ENCODE measurements at regions not wholly inside any gene's neighbourhood (a gene's known extent, or its start where the extent isn't known, plus 50 kb on each side); places are given as distances from the start of the nearest gene placed in this dataset.

GRCh38 chr6:159490298-159490937, 202.6 kb downstream of the SOD2 start:
- H3K4me3 ChIP-seq (replicated peaks in 1 of 4; ENCODE audit: control extremely low read depth in 1 of 4, insufficient read depth in 1 of 4, low read depth in 3 of 4, low read length in 4 of 4), result no peak overlapping the region

GRCh38 chr6:159487636-159488035, 205.4 kb downstream of the SOD2 start:
- peak; percentile 18 to 29 for DNase-seq (ENCODE audit: low read depth in 2 of 2)
- no peak overlapping the region for H3K4me2 ChIP-seq (ENCODE audit: extremely low read depth, insufficient read depth, low read length)
- H3K4me3 ChIP-seq (replicated peaks in 1 of 4; ENCODE audit: control extremely low read depth in 1 of 4, insufficient read depth in 1 of 4, low read depth in 3 of 4, low read length in 4 of 4), result no peak overlapping the region

More at GRCh38 chr6:159490298-159490937, 202.6 kb downstream of the SOD2 start:
- Histone ChIP-seq H3K4me1 (ENCODE audit: control insufficient read depth, extremely low read depth, insufficient read depth, low read length) (no peaks in the 10 kb centered on the region), H3K4me2 (ENCODE audit: extremely low read depth, insufficient read depth, low read length) (no peak overlapping the region), H3K9me3 (ENCODE audit: control insufficient read depth, insufficient read depth, low read depth, low read length) (no peaks in the 10 kb centered on the region), H3K36me3 (ENCODE audit: control insufficient read depth, insufficient read depth, low read length) (no peaks in the 10 kb centered on the region), H3K79me2 (ENCODE audit: control insufficient read depth, insufficient read depth, low read length) (no peaks in the 10 kb centered on the region), H3K27me3 (ENCODE audit: control insufficient read depth, insufficient read depth, low read length) (no peaks in the 10 kb centered on the region), H2AFZ (ENCODE audit: low read length) (no peak overlapping the region), H4K20me1 (ENCODE audit: control insufficient read depth, extremely low read depth, insufficient read depth, low read length) (no peaks in the 10 kb centered on the region), H3K9ac (ENCODE audit: insufficient read depth, low read length) (no peak overlapping the region), H3K27ac (ENCODE audit: insufficient read depth, low read length) (no peak overlapping the region)
- no peak for DNase-seq (ENCODE audit: low read depth in 2 of 2)
- TF ChIP-seq CTCF (conservative IDR thresholded peaks at IDR 0.05 in 1 of 2, IDR thresholded peaks at IDR 0.05 in 1 of 2; ENCODE audit: low read depth in 1 of 2, low read length in 2 of 2) (no peak), EZH2 (IDR thresholded peaks at IDR 0.05; ENCODE audit: low read length, missing control alignments) (no peak)

GRCh38 chr6:159483259-159483658, 209.8 kb downstream of the SOD2 start:
- TF ChIP-seq EZH2 (IDR thresholded peaks at IDR 0.05; ENCODE audit: low read length, missing control alignments) (no peak), CTCF (conservative IDR thresholded peaks at IDR 0.05 in 1 of 2, IDR thresholded peaks at IDR 0.05 in 1 of 2; ENCODE audit: low read depth in 1 of 2, low read length in 2 of 2) (no peak)
- no peak overlapping the region for H3K9ac ChIP-seq (ENCODE audit: insufficient read depth, low read length)
- H2AFZ ChIP-seq (ENCODE audit: low read length), result no peak overlapping the region
- DNase-seq (ENCODE audit: low read depth in 2 of 2), result no peak
- no peak overlapping the region for H3K4me2 ChIP-seq (ENCODE audit: extremely low read depth, insufficient read depth, low read length)
- H3K27me3 ChIP-seq (ENCODE audit: control insufficient read depth, insufficient read depth, low read length), result no peaks in the 10 kb centered on the region
- no peaks in the 10 kb centered on the region for H3K4me1 ChIP-seq (ENCODE audit: control insufficient read depth, extremely low read depth, insufficient read depth, low read length)
- H3K79me2 ChIP-seq (ENCODE audit: control insufficient read depth, insufficient read depth, low read length), result no peaks in the 10 kb centered on the region
- H3K4me3 ChIP-seq (replicated peaks in 1 of 4; ENCODE audit: control extremely low read depth in 1 of 4, insufficient read depth in 1 of 4, low read depth in 3 of 4, low read length in 4 of 4), result no peak overlapping the region
- no peaks in the 10 kb centered on the region for H3K36me3 ChIP-seq (ENCODE audit: control insufficient read depth, insufficient read depth, low read length)
- no peak overlapping the region for H3K27ac ChIP-seq (ENCODE audit: insufficient read depth, low read length)
- H4K20me1 ChIP-seq (ENCODE audit: control insufficient read depth, extremely low read depth, insufficient read depth, low read length), result no peaks in the 10 kb centered on the region
- no peaks in the 10 kb centered on the region for H3K9me3 ChIP-seq (ENCODE audit: control insufficient read depth, insufficient read depth, low read depth, low read length)

More at GRCh38 chr6:159487636-159488035, 205.4 kb downstream of the SOD2 start:
- H3K79me2 ChIP-seq (ENCODE audit: control insufficient read depth, insufficient read depth, low read length), result no peaks in the 10 kb centered on the region
- no peaks in the 10 kb centered on the region for H3K27me3 ChIP-seq (ENCODE audit: control insufficient read depth, insufficient read depth, low read length)
- H4K20me1 ChIP-seq (ENCODE audit: control insufficient read depth, extremely low read depth, insufficient read depth, low read length), result no peaks in the 10 kb centered on the region
- TF ChIP-seq EZH2 (IDR thresholded peaks at IDR 0.05; ENCODE audit: low read length, missing control alignments) (no peak), CTCF (conservative IDR thresholded peaks at IDR 0.05 in 1 of 2, IDR thresholded peaks at IDR 0.05 in 1 of 2; ENCODE audit: low read depth in 1 of 2, low read length in 2 of 2) (no peak)
- H3K4me1 ChIP-seq (ENCODE audit: control insufficient read depth, extremely low read depth, insufficient read depth, low read length), result no peaks in the 10 kb centered on the region
- no peaks in the 10 kb centered on the region for H3K36me3 ChIP-seq (ENCODE audit: control insufficient read depth, insufficient read depth, low read length)
- no peak overlapping the region for H3K27ac ChIP-seq (ENCODE audit: insufficient read depth, low read length)
- no peak overlapping the region for H3K9ac ChIP-seq (ENCODE audit: insufficient read depth, low read length)
- no peaks in the 10 kb centered on the region for H3K9me3 ChIP-seq (ENCODE audit: control insufficient read depth, insufficient read depth, low read depth, low read length)
- H2AFZ ChIP-seq (ENCODE audit: low read length), result no peak overlapping the region
